ENCODE measurements at regions not wholly inside any gene's neighbourhood (a gene's known extent, or its start where the extent isn't known, plus 50 kb on each side); places are given as distances from the start of the nearest gene placed in this dataset.
"Not testable (repeated sequence)": the region's sequence is repeated elsewhere in the genome, so short reads cannot be mapped to it uniquely, and the experiment has no call there.

DNA sequence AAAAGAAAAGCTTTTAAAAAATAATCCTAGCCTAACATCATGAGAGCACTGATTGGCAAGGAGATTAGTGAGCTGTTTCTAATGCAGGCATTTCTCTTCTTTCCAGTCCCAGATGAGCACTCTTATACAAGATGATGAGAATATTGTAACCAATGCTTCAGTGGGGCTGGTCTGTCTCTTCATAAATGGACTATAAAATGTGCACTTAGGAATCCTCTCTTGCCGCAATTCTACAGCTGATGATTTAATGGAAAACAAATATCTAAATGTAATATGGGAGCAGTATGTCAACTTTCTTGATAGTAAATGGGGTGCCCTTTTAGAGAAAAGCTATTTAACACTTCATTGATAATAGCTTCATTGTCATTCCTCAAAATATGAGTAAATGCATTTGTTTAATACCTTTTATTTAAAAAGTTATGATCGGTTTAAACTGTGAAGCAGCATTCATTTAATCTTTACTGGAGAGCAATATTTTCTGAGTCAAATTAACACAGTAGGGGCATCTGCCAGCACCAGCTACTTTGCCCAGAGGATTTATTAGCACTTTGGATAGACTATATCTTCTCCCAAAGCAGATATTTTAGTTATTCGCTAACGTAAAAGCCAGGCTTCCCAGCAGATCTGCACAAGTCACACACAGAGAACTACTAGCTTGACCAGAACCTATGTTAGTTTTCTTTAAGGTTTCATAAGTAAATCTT, 985.9 kb downstream of the DIPK2A start:
- no peak for DNase-seq

DNA sequence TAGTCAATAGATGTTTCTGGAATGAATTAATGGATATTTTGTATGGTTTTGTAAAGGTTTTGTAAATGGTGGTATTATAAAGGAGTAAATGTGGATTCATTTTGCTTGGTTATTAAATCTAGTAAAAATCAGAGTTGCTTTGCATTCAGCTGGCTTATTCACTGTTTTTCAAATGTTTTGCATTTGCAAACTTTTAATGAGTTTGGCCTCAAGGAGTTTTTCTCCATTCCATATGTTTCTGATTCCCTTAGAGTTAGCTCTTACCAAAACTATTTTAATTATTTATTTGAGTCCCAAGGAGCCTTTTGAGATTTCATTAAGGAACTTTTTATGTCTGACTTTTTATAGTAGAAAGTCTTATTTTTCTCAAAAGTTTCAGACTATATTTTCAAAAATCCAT, 992.2 kb downstream of the DIPK2A start:
- DNase-seq: no peak

DNA sequence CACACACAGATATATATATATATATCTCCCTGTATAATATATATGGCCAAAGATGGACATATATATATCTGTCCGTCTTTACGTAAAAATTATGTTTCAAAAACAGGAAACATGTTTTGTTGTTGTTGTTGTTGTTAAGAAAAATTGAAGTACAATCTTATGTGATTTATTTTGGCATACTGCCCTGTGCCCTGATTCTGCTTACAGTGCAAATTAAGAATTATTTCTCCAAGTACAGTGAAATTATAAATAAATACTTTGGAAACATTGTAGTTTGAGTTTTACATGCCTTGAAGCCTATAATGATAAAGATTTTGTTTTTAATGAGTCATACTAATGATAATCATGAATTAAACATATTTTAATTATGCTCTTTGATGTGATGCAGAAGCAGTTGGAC, 994.9 kb downstream of the DIPK2A start:
- DNase-seq: no peak

DNA sequence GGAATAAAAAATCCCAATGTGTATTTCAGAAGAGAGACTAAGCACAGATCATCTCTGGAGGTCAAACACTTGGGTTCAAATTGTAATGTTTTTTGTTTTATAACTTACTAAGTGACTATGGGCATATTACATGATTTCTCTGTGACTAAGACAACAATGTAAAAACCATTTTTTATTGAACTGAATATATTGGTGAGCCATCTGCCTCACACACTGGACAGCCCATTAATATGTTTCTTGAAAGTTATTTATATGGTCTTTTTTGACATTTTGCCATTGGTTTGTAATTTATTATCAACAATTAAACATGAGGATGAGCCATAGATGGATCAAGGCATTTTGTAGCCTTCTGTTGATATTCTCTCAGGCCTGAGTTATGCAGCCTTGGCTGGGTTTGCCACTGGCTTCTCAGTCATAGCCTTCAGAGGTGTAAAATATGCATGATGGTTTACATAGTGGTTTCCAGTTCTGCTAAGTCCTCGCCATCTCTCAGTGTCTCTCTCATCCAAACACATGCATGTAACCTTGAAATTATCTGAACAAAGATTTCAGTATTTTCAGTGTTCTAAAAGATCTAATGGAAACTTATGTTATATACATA, 997.2 kb downstream of the DIPK2A start:
- no peak for DNase-seq

DNA sequence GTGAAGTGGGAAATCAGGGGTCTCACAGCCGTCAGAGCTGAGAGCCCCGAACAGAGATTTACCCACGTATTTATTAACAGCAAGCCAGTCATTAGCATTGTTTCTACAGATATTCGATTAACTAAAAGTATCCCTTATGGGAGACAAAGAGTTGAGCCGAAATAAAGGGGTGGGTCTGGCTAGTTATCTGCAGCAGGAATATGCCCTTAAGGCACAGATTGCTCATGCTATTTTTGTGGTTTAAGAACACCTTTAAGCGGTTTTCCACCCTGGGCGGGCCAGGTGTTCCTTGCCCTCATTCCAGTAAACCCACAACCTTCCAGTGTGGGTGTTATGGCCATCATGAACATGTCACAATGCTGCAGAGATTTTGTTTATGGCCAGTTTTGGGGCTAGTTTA, 1012.9 kb downstream of the DIPK2A start:
- not testable (repeated sequence) for DNase-seq

DNA sequence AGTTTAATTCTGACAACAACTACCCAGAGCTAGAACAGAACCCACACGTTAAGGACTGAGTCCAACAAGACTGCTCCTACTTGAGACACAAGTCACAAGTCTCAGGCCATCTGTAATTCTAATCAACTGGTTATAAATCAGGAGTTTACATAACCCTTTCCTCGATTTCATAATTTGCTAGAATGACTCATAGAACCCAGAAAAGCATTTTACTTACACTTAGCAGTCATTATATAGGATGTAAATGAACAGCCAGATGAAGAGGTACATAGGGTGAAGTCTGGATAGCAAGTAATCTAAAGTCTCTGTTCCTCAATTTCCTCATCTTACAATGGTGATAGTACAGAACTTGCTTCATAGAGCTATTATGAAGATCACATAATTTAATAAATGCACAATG, 1018.2 kb downstream of the DIPK2A start:
- DNase-seq: no peak

DNA sequence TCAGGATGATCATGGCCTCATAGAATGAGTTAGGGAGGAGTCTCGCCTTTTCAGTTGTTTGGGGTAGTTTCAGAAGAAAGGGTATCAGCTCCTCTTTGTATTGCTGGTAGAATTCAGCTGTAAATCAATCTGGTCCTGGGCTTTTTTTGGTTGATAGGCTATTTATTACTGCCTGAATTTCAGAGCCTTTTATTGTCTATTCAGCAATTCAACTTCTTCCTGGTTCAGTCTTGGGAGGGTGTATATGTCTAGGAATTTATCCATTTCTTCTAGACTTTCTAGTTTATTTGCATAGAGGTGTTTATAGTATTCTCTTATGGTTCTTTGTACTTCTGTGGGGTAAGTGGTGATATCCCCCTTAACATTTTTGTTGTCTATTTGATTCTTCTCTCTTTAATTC, 1024.2 kb downstream of the DIPK2A start:
- no peak for DNase-seq

DNA sequence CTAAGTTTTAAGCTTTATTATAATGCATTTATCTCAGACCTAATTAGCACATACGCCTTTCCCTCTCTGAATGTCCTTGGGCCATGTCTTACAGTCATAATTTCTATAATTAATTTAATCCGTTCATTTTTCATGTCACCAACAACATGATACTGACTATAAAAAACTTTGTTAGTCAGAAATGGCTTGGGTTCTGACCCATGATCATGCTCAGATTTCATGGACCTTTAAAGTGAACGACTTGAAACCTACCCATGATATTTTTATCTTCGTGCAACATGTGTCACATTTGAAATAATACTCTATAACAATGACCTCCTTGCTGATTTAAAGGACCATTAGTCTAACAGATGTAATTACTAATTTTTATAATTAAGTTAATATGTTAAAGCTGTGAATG, 1033.8 kb downstream of the DIPK2A start:
- DNase-seq: no peak

DNA sequence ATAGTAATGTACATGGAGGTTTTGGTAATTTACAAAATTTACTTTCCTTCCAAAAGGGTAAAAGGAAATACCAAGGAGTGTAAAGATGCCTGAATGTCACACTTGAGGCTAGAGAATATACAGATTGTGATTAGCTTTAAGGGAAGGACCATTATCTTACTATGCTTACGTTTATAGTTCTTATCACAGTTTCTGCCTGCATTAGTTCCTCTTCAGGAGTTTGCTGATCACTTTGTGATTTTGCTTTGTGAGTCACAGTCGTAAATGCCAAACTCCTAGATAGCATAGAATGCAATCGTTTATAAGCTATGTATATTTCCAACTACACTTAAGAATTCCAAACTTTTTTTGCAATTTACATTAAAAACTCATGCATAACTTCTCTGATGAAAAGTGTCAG, 1034.6 kb downstream of the DIPK2A start:
- no peak for DNase-seq

DNA sequence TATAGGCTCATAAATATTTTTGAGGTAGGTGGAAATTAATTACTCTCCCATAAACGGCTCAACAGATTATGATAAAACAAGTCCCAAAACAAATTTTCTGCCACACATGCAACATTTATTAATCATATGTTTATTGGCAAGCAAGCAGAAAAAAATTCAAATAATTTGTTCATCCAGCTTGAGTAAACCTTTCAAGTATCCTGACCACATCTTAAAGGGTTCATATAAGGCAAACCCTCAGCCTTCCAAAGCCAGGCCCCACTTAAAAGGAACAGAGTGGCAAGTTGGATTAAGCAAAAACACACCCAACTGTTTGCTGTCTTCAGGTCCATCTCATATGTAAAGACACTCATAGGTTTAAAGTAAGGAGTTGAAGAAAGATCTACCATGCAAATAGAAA, 1042.3 kb downstream of the DIPK2A start:
- DNase-seq: no peak

DNA sequence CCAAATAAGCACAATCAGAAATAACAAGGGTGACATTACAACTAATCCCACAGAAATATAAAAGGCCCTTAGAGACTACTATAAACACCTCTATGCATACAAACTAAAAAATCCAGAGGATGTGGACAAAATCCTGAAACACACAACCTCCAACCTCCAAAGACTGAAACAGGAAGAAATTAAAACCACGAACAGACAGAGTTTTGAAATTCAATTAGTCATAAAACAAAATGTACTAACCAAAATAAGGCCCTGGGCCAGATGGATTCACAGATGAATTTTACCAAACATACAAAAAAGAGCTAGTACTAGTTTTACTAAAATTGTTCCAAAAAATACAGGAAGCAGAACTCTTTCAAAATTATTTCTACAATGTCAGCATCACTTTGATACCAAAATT, 1043.6 kb downstream of the DIPK2A start:
- DNase-seq: no peak

DNA sequence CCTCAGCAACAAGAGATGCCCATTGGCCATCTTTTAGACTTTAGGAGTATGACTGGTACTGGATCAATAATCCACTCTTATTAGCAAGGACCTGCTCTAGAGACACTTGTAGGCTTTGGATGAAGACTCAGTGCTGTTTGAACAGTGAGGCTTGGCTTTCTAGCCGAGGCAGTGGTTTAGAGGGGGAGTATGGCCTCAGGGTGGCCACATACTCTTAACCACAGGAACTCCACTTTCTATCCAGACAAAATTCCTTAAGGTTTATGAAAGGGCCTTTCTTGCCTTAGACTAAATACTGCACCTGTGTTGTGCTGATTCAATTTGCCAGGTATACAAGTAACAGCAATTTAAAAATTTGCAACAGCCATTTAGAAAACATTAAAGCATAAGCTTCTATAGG, 1046.3 kb downstream of the DIPK2A start:
- DNase-seq: no peak

DNA sequence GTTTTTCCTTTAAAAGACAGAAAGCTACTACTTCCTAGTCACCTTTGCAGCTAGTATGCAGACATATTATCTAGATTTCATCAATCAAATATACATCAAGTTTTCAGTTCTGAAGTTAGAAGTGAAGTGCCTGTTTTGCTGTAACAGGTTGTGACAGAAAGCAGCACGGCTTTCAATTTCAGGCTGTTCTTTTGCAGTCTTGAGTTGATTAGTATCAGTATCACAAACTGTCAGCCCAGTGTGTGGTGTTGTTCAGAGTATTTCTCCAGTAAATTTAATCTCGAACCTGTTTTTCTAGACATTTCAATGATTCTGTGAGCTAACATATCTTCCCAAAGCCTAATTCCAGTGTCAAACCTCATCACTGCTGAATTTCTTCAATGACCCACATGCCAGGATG, 1050.8 kb downstream of the DIPK2A start:
- DNase-seq: no peak

DNA sequence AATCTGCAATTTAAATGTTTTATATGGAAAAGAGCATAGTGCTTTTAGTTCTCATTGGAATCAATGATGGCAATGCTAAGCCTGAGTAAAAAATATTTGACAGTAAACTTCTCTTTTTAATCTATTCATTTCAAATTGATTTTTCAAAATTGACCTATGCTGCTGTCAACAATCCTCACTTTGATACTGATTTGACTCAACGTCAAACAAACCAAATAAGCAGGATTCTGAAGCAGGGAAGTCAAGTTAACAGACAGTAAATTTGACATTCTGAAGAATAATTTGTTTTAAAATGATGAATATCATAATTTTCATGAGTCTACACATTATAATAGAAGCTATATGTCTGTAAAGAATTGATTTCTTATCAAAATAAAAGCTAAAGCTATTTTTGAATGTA, 1053.1 kb downstream of the DIPK2A start:
- no peak for DNase-seq

DNA sequence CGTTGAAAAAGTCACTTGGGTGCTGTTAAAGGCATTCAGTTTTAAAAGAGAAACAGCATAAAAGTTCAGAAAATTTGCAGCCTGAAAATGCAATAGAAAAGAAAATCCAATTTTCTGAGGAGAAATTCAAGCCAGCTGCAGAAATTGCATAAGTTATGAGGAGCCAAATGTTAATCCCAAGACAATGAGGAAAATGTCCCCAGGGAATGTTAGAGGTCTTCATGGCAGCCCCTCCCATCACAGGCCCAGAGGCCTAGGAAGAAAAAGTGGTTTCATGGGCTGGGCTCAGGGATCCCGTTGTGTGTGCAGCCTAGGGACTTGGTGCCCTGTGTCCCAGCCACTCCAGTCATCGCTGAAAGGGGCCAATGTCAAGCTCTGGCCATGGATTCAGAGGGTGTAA, 1055.6 kb downstream of the DIPK2A start:
- DNase-seq: not testable (repeated sequence)

DNA sequence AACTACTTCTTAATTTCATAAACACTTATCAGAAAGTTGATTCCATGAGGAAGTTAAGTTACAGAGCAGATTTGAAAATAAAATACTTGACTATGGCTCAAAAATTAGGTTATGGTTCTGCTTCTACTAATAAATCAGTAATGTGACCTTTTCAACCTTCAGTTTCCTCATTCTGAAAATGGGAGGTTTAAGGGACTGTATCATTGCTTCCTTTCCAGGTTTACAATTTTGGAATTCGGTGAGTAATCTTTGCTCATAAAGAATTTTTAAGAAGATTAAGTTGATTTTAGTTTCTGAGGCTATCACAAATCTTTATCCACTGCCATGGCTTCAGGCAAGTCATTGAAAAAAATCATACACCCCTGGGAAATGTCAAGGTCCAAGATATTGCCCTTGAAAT, 1061.2 kb downstream of the DIPK2A start:
- no peak for DNase-seq

DNA sequence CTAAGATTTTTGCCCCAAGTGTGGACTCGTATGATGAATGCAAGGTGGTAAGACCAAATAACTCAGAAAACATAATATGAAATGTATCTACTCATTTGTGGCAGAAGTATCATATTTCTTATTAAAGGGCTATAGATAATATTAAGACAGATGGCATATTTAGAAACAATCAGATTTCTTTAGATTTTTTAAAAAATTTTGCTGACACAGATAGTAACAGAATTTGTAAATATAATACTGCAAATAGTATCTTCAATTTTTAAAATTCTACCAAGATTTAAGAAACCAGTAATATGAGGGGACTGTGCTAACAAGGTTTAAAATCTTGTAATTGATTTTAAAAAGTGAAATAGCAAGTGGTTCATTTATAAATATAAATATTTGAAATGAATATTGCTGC, 1064.1 kb downstream of the DIPK2A start:
- no peak for DNase-seq

DNA sequence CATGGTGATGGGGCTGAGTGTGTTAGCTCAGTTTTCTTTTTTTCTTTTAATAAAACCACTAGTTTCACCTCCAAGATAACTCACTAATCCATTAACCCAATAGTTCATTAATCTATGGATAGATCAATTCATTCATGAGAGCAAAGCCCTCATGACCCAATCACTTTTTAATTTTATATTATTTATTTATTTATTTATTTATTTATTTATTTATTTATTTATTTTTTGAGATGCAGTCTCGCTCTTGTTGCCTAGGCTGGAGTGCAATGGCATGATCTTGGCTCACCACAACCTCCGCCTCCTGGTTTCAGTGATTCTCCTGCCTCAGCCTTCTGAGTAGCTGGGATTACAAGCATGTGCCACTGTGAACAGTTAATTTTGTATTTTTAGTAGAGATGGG, 1082.4 kb downstream of the DIPK2A start:
- DNase-seq: not testable (repeated sequence)

DNA sequence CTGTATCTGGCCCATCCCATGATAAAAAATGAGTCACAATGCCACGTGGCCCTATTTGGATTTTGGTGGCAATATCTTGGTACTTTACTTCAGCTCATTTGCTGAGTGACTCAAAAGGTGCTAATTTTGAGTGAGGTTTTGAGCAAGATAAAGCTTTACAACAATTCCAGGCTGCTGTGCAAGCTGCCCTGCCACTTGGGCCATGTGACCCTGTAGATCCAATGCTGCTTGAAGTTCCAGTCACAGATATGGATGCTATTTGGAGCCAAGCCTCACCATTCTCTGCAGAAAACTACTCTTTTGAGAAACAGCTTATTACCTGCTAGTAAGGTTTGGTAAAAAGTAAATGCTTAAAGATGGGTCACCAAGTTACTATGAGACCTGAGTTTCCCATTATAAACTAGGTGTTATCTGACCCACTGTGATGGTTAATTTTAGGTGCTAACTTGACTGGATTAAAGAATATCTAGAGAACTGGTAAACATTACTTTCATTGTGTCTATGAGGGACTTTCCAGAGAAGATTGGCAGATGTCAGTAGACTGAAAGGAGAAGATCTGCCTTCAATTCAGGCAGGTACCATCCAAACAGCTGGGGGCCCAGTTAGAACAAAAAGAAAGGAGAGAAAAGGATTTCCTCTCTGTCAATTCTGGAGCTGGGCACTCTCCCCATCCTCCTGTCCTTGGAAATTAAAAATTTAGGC, 1083.9 kb downstream of the DIPK2A start:
- no peak for DNase-seq

DNA sequence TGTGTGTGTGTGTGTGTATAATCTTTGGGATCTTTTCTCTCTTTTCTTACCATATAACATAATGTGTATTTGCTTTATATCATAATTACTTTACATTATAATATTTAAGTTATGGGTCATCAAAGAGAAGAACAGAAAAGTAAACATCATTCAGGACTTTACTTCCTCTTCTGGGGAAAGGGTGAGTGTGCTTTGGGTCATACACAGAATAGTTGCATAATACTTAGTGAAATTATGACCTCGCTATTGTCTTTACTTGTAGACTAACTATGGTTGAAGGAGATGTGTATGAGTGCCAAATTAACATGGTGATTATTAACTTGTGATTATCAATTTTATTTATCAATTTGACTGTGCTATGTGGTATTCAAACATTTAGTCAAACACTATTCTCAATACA, 1086.9 kb downstream of the DIPK2A start:
- no peak for DNase-seq

DNA sequence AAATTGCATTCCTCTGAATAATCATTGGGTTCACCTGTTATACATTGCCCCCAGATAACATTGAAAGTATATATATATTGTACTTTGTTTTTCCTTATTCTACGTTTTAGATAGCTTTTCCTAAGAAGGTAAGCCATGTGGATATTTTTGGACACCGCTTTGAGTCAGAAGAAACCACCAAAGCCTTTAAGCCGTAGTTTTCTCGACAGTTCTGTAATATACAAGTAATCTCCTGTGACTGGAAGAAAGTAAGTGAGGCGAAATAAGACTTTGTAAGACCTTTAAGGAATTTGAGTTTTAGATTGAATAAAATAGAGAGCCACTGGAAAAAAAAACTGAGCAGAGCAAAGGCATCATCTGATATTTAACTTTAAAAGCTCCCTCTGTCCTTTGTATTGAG, 1092.0 kb downstream of the DIPK2A start:
- no peak for DNase-seq

DNA sequence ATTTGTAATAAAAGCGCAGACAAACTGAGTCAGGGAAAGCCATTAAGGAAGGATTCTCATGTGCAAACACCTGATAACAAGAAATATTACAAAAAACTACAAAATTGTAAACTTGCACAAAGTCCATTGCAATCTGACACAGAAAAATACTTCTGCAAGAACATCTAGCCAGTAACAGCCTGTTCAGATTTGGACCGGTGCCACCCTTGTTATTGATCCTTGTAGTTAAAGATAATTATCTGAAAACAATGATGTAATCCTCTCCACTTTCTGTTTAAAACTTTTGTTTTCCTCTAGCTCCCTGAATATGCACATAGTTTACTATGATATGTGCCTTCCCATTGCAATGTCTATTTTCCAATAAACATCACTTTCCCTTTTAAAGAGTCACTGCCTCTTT, 1090.2 kb downstream of the PLOD2 start:
- DNase-seq: no peak

DNA sequence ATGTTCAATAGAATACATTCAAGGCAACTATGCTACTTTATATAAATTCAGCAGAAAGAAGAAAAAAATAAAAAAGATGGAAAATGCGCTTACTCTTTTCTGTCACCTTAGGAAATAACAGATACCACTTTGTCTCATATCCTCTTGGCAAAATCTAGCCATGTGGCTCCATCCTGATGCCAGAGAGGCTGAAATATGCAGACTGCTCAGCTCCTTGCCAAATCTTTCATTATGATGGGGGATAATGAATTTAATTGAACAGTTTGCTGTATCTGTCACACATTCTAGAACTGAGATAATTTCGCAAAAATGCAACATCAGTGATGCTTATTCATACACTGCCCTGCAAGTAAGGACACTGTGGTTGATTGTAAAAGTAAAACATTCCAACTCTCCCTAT, 1081.5 kb downstream of the PLOD2 start:
- no peak for DNase-seq

DNA sequence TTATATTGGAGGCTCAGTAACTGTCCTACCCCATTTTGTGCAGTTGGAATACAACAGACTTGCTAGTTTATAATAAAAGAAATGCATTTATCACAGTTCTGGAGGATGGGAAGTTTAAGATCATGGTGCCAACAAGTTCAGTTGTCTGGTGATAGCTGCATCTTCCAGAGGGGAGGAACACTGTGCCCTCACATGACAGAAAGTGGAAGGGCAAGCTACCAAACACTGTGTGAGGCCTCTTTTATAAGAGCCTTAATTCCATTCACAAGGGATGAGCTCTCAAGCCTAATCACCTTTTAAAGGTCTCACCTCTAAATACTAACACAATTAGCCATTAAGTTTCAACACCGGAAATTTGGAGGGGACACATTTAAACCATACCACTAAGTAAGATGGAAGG, 1073.9 kb downstream of the PLOD2 start:
- DNase-seq: no peak
